H4 (cell line): ENCODE measurements at regions not wholly inside any gene's neighbourhood (a gene's known extent, or its start where the extent isn't known, plus 50 kb on each side); places are given as distances from the start of the nearest gene placed in this dataset.
A peak's percentile ranks its signal among the peaks of the same experiment; 100 is the strongest.
"Not testable (repeated sequence)": the region's sequence is repeated elsewhere in the genome, so short reads cannot be mapped to it uniquely, and the experiment has no call there.

Experiments used
- DNase-seq: peaks from one replicate; pipeline ENCODE4 v3.0.0-alpha.2; 2015; ENCODE audit warnings: low spot score

DNA sequence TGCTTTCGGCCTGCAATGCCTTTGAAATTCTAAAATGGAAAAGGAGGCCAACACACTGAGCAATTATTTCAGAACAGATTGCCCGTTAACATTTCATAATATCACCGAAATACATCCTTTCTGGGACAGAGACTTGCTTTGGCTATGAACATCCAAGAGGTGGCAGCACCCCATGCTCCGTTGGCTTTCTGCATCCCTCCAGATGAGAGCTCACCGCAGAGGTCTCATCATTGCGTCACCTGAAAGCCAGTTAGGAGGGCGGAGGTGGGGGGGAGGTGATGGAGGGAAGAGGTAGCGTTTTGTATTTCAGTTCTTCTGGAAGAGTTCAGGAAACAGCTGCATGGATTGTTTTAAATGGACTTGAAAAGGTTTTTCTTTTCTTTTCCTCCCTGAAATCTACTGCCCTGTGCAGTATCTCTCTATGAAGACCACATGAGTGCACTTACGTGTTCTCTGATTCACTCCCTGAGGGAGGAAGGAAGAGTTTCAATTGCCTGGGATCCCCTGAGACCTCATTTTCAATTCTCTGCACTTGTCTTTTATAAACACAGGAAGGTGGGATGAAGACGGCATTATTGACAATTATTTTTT lies 166.8 kb upstream of the PGRMC2 start:
- peak; percentile 93 for DNase-seq

DNA sequence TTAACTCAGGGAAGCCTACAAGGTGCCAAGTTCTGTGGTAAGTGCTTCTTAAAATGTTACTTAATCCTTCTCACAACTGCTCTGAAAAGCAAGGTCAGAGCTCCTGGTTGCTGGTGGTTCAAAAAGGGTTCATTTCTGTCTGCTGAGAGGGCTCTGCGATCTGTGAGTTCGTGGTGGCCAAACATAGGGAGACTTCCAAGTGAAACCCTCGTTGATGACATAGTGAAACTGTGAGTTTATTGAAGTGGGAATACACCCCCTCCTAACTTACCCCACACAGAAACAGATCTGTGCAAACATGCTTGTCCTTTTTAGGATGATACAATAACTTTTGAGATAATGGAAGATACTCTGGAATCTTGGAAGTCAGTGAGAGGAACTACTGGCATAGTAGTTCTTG lies 164.8 kb upstream of the PGRMC2 start:
- DNase-seq: no peak

DNA sequence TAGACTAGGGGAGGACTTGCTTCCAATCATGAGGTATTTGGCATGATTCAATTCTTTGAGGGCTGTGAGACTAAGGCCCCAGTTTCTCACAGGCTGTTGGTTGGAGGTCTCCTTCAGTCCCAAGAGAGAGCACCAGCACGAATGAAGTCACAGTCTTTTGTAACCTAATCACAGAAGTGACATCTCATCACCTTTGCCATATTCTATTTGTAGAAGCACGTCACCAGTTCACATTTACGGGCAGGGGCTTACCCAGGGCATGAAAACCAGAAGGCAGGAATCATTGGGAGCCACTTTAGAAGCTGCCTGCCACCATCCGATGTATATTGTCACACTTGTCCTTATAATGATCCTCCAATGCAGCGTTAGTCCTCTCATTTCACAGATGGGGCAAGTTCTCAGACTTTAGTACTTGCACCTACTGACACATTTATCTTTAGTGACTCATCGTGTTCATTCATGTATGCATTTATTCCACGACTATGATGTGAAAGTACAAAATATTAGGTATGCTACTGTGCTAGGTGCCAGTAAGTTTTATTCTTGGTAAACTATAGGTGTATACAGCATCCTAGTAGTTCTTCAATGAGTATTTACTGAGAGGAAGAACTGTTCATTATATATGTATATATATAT lies 163.8 kb upstream of the PGRMC2 start:
- DNase-seq: no peak

DNA sequence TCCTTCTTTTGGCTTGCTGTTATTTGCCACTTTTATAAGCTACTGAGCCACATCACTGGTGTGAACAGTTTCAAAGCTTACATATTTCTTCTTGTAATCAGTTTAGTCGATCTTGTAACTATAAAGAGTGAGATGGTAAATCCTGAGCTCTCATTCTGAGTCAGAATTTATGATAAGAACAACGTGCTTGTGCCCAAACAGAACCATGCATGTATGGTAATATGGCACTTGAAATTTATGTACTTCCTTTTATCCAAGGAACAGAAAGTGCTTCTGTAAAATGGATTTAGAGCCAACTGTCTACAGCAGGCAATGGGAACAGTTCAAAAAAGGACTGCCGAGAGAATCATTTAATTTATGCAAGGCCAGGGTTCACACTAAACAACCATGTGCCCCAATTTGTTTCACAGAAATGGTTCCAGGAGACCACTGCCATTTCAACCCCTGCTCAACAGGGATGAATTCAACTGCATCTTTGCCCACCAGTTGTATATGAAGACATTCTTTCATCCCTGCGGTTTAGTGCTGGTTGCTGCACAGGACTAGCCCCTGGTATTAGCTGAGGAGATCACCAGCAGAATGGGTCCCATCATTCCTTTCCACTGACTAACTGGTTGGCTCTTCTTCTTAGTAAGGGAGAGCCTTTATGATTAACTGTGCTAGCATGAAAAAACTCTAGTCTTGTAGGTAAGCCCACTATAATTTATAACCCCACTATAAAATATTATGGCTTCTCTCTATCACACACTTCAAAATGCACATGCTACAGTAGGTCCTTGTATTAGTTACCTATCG lies 162.9 kb upstream of the PGRMC2 start:
- DNase-seq: no peak

DNA sequence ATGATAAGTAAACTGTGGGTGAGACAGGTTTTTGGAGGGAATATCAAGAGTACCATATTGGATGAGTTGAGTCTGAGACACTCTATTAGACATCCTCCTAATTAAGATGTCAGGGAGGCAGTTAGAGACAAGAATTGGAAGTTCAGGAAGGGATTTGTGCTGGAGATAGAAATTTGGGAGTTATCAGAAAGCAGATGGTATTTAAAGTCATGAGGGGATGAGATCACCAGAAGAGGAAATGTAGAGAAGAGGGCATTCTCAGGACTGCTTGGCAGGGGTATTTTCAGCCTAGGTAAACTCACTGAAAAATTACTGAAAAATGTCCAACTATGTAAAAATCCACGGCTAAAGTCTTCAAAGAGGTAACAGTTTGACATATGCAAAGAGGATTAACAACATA lies 161.6 kb upstream of the PGRMC2 start:
- no peak for DNase-seq

DNA sequence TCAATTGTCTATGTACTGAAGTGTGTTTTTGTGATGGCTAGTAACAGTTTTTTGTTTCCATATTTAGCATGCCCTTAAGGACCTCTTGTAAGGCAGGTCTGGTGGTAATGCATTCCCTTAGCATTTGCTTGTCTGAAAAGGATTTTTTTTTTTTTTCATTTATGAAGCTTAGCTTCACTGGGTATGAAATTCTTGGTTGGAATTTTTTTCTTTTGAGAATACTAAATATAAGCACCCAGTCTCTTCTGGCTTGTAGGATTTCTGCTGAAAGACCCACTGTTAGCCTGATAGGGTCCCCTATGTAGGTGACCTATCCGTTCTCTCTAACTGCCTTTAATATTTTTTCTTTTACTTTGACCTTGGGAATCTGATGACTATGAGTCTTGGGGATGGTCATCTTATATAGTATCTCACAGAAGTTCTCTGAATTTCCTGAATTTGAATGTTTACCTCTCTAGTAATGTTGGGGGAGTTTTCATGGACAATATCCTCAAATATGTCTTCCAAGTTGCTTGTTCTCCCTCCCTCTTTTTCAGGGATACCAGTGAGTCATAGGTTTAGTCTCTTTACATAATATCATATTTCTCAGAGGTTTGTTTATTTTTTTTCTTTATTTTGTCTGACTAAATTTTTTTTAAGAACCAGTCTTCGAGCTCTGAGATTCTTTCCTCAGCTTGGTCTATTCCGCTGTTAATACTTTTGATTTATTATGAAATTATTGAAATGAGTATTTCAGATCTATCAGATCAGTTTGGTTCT lies 157.1 kb upstream of the PGRMC2 start:
- DNase-seq: no peak

DNA sequence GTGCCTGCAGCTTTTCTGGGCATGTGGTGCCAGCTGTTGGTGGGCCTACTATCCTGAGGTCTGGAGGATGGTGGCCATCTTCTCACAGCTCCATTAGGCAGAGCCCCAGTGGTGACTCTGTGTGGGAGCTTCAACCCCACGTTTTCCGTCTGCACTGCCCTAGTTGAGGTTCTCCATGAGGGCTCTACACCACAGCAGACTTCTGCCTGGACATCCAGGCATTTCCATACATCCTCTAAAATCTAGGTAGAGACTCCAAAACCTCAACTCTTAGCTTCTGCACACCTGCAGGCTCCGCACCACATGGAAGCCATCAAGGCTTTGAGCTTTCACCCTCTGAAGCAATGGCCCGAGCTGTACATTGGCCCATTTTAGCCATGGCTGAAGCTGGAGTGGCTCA lies 153.3 kb upstream of the PGRMC2 start:
- no peak for DNase-seq

DNA sequence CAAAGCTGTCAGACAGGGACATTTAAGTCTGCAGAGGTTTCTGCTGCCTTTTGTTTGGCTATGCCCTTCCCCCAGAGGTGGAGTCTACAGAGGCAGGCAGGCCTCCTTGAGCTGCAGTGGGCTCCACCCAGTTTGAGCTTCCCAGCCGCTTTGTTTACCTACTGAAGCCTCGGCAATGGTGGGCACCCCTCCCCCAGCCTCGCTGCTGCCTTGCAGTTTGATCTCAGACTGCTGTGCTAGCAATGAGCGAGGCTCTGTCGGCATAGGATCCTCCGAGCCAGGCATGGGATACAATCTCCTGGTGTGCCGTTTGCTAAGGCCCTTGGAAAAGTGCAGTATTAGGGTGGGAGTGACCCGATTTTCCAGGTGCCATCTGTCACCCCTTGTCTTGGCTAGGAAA lies 149.4 kb upstream of the PGRMC2 start:
- not testable (repeated sequence) for DNase-seq

DNA sequence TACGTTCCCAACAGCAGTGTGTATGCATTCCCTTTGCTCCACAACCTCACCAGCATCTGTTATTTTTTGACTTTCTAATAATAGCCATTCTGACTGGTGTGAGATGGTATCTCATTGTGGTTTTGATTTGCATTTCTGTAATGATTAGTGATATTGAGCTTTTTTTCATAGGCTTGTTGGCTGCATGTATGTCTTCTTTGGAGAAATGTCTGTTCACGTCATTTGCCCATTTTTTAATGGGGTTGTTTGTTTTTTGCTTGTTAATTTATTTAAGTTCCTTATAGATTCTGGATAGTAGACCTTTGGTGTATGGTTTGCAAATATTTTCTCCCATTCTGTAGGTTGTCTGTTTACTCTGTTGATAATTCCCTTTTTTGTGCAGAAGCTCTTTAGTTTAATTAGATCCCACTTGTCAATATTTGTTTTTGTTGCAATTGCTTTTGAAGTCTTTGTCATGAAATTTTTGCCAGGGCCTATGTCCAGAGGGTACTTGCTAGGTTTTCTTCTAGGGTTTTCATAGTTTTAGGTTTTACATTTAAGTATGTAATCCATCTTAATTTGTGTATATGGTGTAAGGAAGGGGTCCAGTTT lies 141.5 kb upstream of the PGRMC2 start:
- DNase-seq: not testable (repeated sequence)

DNA sequence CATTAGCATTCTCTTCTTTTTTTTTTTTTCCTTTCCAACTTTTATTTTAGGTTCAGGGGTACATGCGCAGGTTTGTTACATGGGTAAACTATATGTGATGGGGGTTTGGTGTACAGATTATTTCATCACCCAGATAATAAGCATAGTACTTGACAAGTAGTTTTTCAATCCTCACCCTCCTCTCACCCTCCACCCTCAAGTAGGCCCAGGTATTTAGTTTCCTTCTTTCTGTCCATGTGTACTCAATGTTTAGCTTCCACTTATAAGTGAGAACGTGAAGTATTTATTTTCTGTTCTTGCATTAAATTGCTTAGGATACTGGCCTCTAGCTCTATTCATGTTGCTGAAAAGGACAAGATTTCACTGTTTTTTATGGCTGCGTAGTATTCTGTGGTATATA lies 140.8 kb upstream of the PGRMC2 start:
- no peak for DNase-seq

DNA sequence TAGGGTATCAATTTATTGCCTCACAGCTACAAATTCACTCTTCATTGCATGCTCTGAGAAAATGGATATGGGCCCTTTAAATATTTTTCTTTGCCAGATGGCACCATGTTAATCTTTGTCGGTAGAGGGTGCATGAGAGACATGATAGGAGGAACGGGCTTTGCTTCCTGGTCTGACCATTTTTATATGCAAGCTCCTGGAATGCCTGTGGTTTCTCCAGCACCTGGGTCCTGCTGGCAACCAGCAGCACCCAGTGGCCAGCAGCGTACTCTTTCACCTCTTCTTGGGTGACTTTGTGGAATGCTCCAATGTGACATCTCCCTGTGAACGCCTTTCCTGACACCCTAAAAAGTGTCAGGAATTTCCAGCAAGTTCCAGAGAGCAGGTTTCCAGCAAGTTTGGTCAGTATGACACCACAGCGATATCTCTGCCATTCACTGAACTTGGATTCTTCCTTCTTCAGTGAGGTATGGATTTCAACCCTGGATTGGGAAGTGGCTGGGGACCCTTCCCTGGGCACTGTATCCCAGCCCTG lies 140.3 kb upstream of the PGRMC2 start:
- peak; percentile 92 for DNase-seq

DNA sequence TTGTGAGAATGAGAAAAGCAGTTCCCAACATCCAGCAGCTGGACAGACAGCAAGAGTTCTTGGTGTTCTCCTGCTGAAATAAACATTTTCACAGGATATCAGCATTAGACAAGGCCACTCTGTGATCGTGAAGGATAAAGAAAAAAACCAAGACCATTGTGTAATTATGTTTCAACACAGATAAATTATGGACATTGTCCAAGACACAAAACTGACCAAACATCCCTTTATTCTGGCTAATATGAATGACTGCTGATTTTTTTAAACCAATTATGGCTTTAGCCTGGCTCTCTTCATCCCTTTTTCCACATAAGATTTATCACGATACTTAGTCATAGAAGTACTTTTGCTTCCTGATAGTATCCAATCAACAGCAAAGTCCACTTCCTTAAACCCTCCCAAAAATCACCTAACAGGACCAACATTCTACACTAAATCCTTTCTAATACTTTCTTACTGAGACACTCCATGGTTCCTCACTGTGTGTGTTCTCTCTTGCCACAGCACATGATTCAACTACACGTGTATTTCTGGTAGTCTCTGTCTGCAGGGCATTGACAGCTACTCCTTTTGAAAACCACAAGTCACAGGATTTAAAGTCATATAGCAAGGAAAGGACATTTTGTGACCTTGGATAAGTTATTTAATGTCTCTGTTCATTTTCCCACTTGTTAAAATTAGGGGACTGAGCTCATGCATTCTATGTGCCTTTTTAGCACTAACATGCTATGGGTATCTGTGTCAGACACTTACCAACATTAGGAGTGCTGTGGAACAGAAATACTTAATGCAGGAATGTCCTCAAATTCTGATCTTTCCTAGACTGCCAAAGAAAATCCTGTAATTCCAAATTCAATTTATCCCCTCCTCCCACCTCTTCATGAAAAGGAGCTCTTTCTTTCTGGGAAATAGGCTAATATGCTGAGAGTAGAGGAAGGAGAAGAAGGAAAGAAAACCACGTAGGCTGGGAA lies 137.2 kb upstream of the PGRMC2 start:
- no peak for DNase-seq

DNA sequence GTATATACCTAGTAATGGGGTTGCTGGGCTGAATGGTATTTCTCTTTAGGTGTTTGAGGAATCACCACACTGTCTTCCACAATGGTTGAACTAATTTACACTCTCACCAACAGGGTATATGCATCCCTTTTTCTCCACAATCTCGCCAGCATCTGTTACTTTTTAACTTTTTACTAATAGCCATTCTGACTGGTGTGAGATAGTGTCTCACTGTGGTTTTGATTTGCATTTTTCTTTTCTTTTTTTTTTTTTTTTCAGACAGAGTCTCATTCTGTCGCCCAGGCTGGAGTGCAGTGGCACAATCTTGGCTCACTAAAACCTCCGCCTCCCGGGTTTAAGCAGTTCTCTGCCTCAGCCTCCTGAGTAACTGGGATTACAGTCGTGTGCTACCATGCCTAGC lies 134.7 kb upstream of the PGRMC2 start:
- DNase-seq: not testable (repeated sequence)

DNA sequence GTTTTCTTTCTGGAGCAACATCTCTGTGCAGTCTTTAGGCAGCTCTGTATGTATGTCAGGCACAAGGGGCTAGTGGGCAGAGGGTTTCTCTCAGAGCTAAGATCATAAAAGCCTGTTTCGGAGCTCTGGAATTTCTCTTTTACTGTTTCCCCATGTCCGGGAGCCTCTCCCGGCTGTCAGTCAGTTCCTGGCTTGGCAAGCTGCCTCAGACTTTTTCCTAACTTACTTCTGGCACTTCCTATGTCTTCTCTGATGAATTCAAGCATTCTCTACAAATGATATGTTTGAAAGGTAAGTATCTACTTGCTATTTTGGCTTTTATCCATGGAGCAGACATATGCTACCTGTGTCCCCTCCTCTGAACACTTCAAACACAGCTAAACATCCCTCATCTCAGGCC lies 129.3 kb upstream of the PGRMC2 start:
- no peak for DNase-seq

DNA sequence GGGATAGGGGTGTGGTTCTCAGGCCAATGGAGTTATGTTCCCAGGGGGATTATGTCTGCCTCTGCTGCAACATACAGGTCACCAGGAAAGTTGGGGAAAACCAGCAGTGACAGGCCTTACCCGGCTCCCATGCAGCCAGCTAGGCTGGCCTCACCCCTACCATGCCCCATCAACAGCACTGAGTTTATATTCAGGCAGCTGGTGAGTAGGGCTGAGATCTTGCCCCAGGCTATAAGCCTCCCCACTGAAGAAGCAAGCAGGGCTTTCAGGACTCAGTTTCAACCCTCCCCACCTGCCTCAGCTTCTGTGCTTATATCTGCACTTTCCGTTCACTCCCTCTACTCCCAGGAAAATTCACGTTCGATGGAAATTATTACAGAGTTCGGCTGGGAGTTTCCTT lies 122.4 kb upstream of the PGRMC2 start:
- no peak for DNase-seq

DNA sequence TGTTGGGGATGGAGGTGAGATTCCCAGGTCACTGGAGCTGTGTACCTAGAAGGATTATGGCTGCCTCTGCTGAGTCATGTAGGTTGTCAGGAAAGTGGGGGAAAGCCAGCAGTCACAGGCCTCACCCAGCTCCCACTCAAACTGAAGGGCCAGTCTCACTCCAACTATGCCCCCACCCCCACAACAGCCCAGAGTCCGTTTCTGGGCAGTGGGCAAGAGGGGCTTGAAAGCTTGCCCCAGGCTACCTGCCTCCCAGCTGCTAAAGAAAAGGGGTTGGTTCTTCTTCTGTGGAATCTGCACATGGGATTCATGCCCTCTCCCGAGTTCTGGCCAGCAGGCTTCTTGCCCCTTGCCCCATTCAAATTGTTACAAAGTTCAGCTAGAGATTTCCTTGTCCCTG lies 116.0 kb upstream of the PGRMC2 start:
- no peak for DNase-seq

DNA sequence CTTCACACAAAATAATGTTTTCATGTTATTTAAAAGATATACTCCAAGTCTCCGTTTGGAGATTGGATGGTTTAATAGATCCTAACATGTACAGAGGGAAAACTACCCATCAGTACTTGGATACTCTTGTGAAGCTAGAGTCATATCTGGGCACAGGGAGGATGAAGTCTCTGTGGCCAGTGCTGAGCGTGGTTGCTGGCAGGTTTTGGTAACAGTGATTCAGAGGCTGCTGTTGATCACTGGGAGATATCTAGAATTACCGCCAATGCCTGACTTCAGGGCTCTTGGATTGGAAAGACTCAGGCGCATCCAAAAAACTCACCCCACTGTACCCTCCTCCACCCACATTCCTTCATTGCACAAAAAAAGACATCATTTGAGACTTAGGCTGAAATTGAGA lies 107.2 kb upstream of the PGRMC2 start:
- peak; percentile 33 for DNase-seq

DNA sequence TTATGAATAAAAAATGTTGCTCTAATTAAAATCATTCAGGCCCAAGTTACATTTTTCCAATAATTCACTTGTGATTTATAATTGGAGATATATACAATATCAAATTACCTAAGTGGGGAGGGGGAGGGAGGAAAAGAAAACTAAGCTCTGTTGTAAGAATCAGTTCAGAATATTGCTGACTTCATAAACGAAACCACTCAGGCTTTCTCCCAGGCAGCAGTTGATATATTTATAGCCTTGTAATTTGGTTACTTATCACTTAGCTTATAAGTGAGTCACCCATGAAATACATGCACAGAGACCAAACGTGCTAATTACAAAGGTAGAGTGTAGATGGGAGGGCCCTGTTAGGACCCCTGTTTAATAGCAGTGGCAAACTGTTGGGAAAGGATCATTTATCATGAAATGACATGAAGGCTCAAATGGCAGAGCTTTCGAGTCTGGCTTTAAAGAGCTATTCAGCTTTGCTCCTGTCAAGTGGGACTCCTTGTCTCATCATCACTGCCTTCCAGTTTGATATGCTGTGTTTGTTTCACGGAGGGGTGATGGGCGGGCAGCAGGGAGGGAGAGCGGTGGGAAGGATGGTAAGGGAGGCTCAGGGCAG lies 105.6 kb upstream of the PGRMC2 start:
- DNase-seq: peak; percentile 47

DNA sequence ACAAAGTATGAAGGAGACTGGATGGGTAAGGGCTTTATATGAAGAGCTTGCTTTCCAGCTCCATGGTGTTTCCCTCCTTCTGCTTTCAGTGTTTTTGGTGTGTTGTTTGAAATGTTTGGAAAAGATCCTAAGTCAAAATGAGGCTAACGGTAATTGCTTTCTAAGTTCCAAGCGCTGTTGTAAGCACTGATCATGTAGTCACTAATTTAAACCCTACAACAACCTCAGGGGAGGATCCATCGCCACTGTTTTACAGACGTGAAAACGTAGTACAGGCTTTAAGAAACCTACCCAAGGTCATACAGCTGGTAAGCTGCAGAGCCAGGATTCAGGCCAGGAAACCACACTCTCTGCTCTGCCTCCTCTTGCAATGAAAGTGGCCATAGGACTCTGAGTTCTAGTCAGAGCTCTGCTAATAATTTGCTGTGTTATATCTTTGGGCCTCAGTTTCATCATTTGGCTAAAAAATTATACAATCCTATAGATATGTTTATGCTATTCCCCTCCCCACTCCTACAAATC lies 102.9 kb upstream of the PGRMC2 start:
- no peak for DNase-seq

DNA sequence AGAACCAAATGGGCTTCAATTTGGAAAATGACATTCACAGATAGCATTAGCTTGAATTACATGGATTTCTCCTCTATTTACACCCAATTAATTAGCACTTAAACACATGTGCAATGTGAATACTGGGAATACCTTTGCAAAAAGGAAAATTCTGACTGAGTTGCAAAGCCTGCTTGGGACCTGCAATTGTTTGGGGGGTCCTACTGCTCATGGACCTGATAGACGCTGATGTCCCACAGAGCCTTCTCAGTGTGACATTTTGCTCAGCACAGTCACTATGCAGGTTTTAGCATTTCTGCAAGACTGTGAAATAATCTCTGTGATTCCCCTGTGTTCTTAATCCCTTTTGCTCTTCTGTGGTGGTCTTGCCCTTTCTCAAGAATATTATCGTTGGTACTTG lies 101.2 kb upstream of the PGRMC2 start:
- no peak for DNase-seq
